GM18909 (cell line): ENCODE measurements at regions not wholly inside any gene's neighbourhood (a gene's known extent, or its start where the extent isn't known, plus 50 kb on each side); places are given as distances from the start of the nearest gene placed in this dataset.

ENCODE experiments used
- ATAC-seq: cut with Tn5 transposase; IDR thresholded peaks from one replicate; pipeline ENCODE4 v1.9.1; 2021; ENCODE audit warnings: mild to moderate bottlenecking; ENCODE audit not compliant: unreplicated experiment, poor library complexity

- no peak for ATAC-seq
Observed at GRCh38 chr11:109320595-109320994, 101.4 kb upstream of the C11orf87 start.

GRCh38 chr11:109326781-109327180, 95.2 kb upstream of the C11orf87 start:
- ATAC-seq: no peak

- no peak for ATAC-seq
Observed at GRCh38 chr11:109329716-109330115, 92.3 kb upstream of the C11orf87 start.

GRCh38 chr11:109338131-109338530, 83.9 kb upstream of the C11orf87 start:
- no peak for ATAC-seq

GRCh38 chr11:109342261-109342660, 79.7 kb upstream of the C11orf87 start:
- ATAC-seq: no peak

GRCh38 chr11:109343242-109343641, 78.7 kb upstream of the C11orf87 start:
- ATAC-seq: no peak

GRCh38 chr11:109347304-109347703, 74.7 kb upstream of the C11orf87 start:
- ATAC-seq: no peak

GRCh38 chr11:109349276-109350080, 72.5 kb upstream of the C11orf87 start:
- ATAC-seq: no peak

- ATAC-seq: no peak
Observed at GRCh38 chr11:109350091-109350490, 71.9 kb upstream of the C11orf87 start.

GRCh38 chr11:109362059-109362458, 59.9 kb upstream of the C11orf87 start:
- ATAC-seq: no peak

- no peak for ATAC-seq
Observed at GRCh38 chr11:109363682-109364081, 58.3 kb upstream of the C11orf87 start.

- no peak for ATAC-seq
Observed at GRCh38 chr11:109364851-109365250, 57.1 kb upstream of the C11orf87 start.

GRCh38 chr11:109371444-109372176, 50.4 kb upstream of the C11orf87 start:
- ATAC-seq: no peak
